Tibial artery (tissue), 4 donors: ENCODE measurements at regions not wholly inside any gene's neighbourhood (a gene's known extent, or its start where the extent isn't known, plus 50 kb on each side); places are given as distances from the start of the nearest gene placed in this dataset.

ENCODE experiments used
- DNase-seq, 2 donors: peaks; one replicate each; pipeline ENCODE4 v3.0.0-alpha.2; 2019
- H3K27ac ChIP-seq, 2 donors: fragments of 200-600 bp; sonication (generic) in 1 of 2; 1 replicate in 1 of 2; 2 replicates in 1 of 2; pipeline ENCODE4 v1.5.1; 2018 to 2019; ENCODE audit warnings: mild to moderate bottlenecking in 1 of 2
- H3K27me3 ChIP-seq, 2 donors: fragments of 200-600 bp; sonication (generic) in 1 of 2; one replicate each; pipeline versions ENCODE4 v1.5.1 to v1.6.0; 2016 to 2019
- H3K36me3 ChIP-seq, 3 donors: fragments of 200-600 bp; sonication (generic) in 2 of 3; one replicate each; pipeline ENCODE4 v1.5.1; 2016 to 2019; ENCODE audit warnings: mild to moderate bottlenecking in 2 of 3
- H3K4me1 ChIP-seq, 4 donors: fragments of 200-600 bp; sonication (generic) in 2 of 4; 1 replicate in 3 of 4; 2 replicates in 1 of 4; pipeline ENCODE4 v1.5.1; 2016 to 2019
- H3K4me3 ChIP-seq, 2 donors: fragments of 200-600 bp; sonication (generic) in 1 of 2; 1 replicate in 1 of 2; 2 replicates in 1 of 2; pipeline ENCODE4 v1.5.1; 2018 to 2019; ENCODE audit warnings: mild to moderate bottlenecking in 2 of 2
- H3K9me3 ChIP-seq, 3 donors: fragments of 200-600 bp; sonication (generic) in 1 of 3; one replicate each; pipeline ENCODE4 v1.5.1; 2016 to 2019
- intact Hi-C: fragments of 100-400 bp; cut with DNase I; formaldehyde crosslinking; loops from one replicate; pipeline ENCODE4 v1.15.0; 2023; ENCODE audit warnings: low total_unique reads
- TF ChIP-seq, protein P1 (sequence below), 2 experiments: fragments of 200-600 bp in 1 of 2; fragments of 450-650 bp in 1 of 2; IDR thresholded peaks; one replicate each; pipeline ENCODE4 v1.5.1; 2017 to 2019; ENCODE audit warnings: antibody characterized with exemption in 2 of 2, mild to moderate bottlenecking in 1 of 2, moderate library complexity in 1 of 2

- Histone ChIP-seq H3K36me3 (no peaks in the 10 kb centered on the region), H3K4me1 (peaks cover 0 to 8% (median 2%) of the 10 kb centered on the region in 4 donors), H3K27ac (no peak overlapping the region), H3K27me3 (no peaks in the 10 kb centered on the region), H3K4me3 (no peak overlapping the region), H3K9me3 (no peaks in the 10 kb centered on the region)
- no peak for DNase-seq
- intact Hi-C loops: no loop called here
- TF ChIP-seq, protein P1, sequence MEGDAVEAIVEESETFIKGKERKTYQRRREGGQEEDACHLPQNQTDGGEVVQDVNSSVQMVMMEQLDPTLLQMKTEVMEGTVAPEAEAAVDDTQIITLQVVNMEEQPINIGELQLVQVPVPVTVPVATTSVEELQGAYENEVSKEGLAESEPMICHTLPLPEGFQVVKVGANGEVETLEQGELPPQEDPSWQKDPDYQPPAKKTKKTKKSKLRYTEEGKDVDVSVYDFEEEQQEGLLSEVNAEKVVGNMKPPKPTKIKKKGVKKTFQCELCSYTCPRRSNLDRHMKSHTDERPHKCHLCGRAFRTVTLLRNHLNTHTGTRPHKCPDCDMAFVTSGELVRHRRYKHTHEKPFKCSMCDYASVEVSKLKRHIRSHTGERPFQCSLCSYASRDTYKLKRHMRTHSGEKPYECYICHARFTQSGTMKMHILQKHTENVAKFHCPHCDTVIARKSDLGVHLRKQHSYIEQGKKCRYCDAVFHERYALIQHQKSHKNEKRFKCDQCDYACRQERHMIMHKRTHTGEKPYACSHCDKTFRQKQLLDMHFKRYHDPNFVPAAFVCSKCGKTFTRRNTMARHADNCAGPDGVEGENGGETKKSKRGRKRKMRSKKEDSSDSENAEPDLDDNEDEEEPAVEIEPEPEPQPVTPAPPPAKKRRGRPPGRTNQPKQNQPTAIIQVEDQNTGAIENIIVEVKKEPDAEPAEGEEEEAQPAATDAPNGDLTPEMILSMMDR (IDR thresholded peaks at IDR 0.05): no peak
Measured at GRCh38 chr6:165877773-165878172, 214.7 kb upstream of the PDE10A start.

DNA sequence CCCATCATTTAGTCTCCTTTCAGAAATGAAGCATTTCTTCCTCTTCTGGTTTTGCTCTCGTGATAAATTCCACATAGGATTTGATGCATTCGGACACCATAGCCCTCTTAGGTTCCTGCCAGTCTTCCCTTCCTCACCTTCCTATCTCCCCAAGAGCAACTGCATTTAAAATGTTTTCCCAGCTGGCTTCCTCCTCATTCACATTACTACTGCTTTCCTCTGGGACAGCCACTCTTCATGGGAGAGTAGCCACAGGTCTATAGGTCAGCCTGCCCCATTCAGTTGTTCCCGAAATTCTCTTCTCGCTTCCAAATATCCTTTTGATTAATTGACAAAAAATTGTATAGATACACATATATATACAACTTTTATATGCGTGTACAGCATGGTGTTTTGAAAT, 214.2 kb upstream of the PDE10A start:
- H3K36me3 ChIP-seq: no peaks in the 10 kb centered on the region
- H3K27ac ChIP-seq: no peak overlapping the region
- no peak for DNase-seq
- no peaks in the 10 kb centered on the region for H3K9me3 ChIP-seq
- H3K27me3 ChIP-seq: no peaks in the 10 kb centered on the region
- H3K4me3 ChIP-seq: no peak overlapping the region
- intact Hi-C loops: no loop called here
- TF ChIP-seq, protein P1 (IDR thresholded peaks at IDR 0.05): no peak
- H3K4me1 ChIP-seq: peaks cover 0 to 8% (median 2%) of the 10 kb centered on the region in 4 donors

- intact Hi-C loops: no loop called here
- peak in 1 of 2 donors; percentile 61 for DNase-seq
Measured at GRCh38 chr6:165876588-165876987, 213.5 kb upstream of the PDE10A start.

DNA sequence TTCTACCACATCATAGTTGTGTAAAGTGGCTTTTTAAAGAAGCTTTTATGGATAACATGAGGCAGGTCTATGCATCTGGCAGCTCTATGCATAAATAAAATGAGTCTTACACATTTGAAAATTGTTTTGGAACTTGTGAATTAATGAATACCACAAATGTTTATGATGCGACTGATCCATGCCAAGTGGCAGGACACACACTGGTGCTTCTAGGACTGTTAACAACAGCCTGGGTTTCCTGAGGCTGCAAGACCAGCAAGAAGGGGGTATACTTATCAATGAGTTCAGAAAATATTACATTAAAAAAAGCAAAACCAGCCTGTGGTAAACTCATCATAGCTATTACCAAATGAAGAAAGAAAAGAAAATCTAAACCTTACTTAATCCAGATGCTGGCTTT, 212.9 kb upstream of the PDE10A start:
- peaks cover 0 to 8% (median 2%) of the 10 kb centered on the region in 4 donors for H3K4me1 ChIP-seq
- H3K4me3 ChIP-seq: no peak overlapping the region
- no peaks in the 10 kb centered on the region for H3K27me3 ChIP-seq
- TF ChIP-seq, protein P1 (IDR thresholded peaks at IDR 0.05): no peak
- H3K27ac ChIP-seq: no peak overlapping the region
- intact Hi-C loops: no loop called here
- no peak for DNase-seq
- H3K36me3 ChIP-seq: no peaks in the 10 kb centered on the region
- no peaks in the 10 kb centered on the region for H3K9me3 ChIP-seq

More at GRCh38 chr6:165876588-165876987, 213.5 kb upstream of the PDE10A start:
- no peaks in the 10 kb centered on the region for H3K27me3 ChIP-seq
- no peak overlapping the region for H3K4me3 ChIP-seq
- peaks cover 0 to 8% (median 2%) of the 10 kb centered on the region in 4 donors for H3K4me1 ChIP-seq
- no peak overlapping the region for H3K27ac ChIP-seq
- H3K9me3 ChIP-seq: no peaks in the 10 kb centered on the region
- TF ChIP-seq, protein P1 (IDR thresholded peaks at IDR 0.05): no peak
- no peaks in the 10 kb centered on the region for H3K36me3 ChIP-seq

GRCh38 chr6:165873976-165874375, 210.9 kb upstream of the PDE10A start:
- Histone ChIP-seq H3K27ac (no peak overlapping the region), H3K4me3 (no peak overlapping the region), H3K27me3 (no peaks in the 10 kb centered on the region), H3K9me3 (no peaks in the 10 kb centered on the region), H3K4me1 (peaks cover 0 to 8% (median 2%) of the 10 kb centered on the region in 4 donors), H3K36me3 (no peaks in the 10 kb centered on the region)
- DNase-seq: no peak
- intact Hi-C loops: no loop called here
- TF ChIP-seq, protein P1 (IDR thresholded peaks at IDR 0.05): no peak

- Histone ChIP-seq H3K4me1 (peaks cover 0 to 8% (median 2%) of the 10 kb centered on the region in 4 donors), H3K27ac (no peak overlapping the region), H3K4me3 (no peak overlapping the region), H3K27me3 (no peaks in the 10 kb centered on the region), H3K9me3 (no peaks in the 10 kb centered on the region), H3K36me3 (no peaks in the 10 kb centered on the region)
- DNase-seq: no peak
- intact Hi-C loops: no loop called here
- TF ChIP-seq, protein P1 (IDR thresholded peaks at IDR 0.05): no peak
Measured at GRCh38 chr6:165872811-165873210, 209.8 kb upstream of the PDE10A start.
